ENCODE measurements at regions not wholly inside any gene's neighbourhood (a gene's known extent, or its start where the extent isn't known, plus 50 kb on each side); places are given as distances from the start of the nearest gene placed in this dataset.

- POLR2A ChIA-PET, result no interaction called here
- Histone ChIP-seq H3K9me3 (ENCODE audit: control insufficient read depth, insufficient read depth, low read depth, low read length) (no peaks in the 10 kb centered on the region; the same call in 1 of the 2 replicates), H3K4me3 (ENCODE audit: low read depth, low read length) (no peak overlapping the region), H3K27ac (ENCODE audit: extremely low read depth, low read depth, low read length) (no peak overlapping the region), H3K4me1 (ENCODE audit: control insufficient read depth, insufficient read depth, low read length) (no peaks in the 10 kb centered on the region), H3K36me3 (ENCODE audit: control insufficient read depth in 2 of 2, insufficient read depth in 1 of 2, low read length in 2 of 2) (no peaks in the 10 kb centered on the region)
- TF ChIP-seq ZNF398 (tag by site-specific recombination; IDR thresholded peaks at IDR 0.05) (no peak), ZNF610 (tag by site-specific recombination; IDR thresholded peaks at IDR 0.05; ENCODE audit: borderline replicate concordance) (no peak), ZNF670 (tag by site-specific recombination; IDR thresholded peaks at IDR 0.05; ENCODE audit: low read depth) (no peak), PRDM10 (tag by site-specific recombination; IDR thresholded peaks at IDR 0.05) (no peak), ZNF2 (tag by site-specific recombination; IDR thresholded peaks at IDR 0.05) (no peak), ZNF16 (tag by site-specific recombination; IDR thresholded peaks at IDR 0.05; ENCODE audit: low read depth) (no peak), ZBTB48 (tag by site-specific recombination; IDR thresholded peaks at IDR 0.05) (no peak), BCL6B (tag by site-specific recombination; IDR thresholded peaks at IDR 0.05) (no peak), ZNF114 (tag by site-specific recombination; IDR thresholded peaks at IDR 0.05) (no peak), ZNF473 (tag by site-specific recombination; IDR thresholded peaks at IDR 0.05) (no peak), HOXA7 (CRISPR knock-in tag; IDR thresholded peaks at IDR 0.05; ENCODE audit: borderline replicate concordance) (no peak)
- CTCF ChIA-PET, result no interaction called here
Observed at GRCh38 chr5:98540056-98540455, 233.4 kb upstream of the RGMB start.

GRCh38 chr5:98541641-98542040, 231.8 kb upstream of the RGMB start:
- no peak overlapping the region for H3K4me3 ChIP-seq (ENCODE audit: low read depth, low read length)
- POLR2A ChIA-PET, result no interaction called here
- H3K36me3 ChIP-seq (ENCODE audit: control insufficient read depth in 2 of 2, insufficient read depth in 1 of 2, low read length in 2 of 2), result no peaks in the 10 kb centered on the region
- CTCF ChIA-PET, result interaction anchor here (0.7 kb wide), 2 partner anchors 121 to 310 kb away, joined by 3 read pairs; no protein-coding TSS in a partner anchor
- H3K27ac ChIP-seq (ENCODE audit: extremely low read depth, low read depth, low read length), result no peak overlapping the region
- no peaks in the 10 kb centered on the region for H3K4me1 ChIP-seq (ENCODE audit: control insufficient read depth, insufficient read depth, low read length)
- H3K9me3 ChIP-seq (ENCODE audit: control insufficient read depth, insufficient read depth, low read depth, low read length), result no peaks in the 10 kb centered on the region; the same call in 1 of the 2 replicates
- TF ChIP-seq SETDB1 (IDR thresholded peaks at IDR 0.05; ENCODE audit: insufficient read length, low read length) (peak; percentile 92), ZNF23 (tag by site-specific recombination; IDR thresholded peaks at IDR 0.05; ENCODE audit: borderline replicate concordance) (no peak), TRIM28 (IDR thresholded peaks at IDR 0.05; ENCODE audit: borderline replicate concordance, low read length) (peak; percentile 78; the same call in 1 of the 2 replicates), ZNF221 (tag by site-specific recombination; IDR thresholded peaks at IDR 0.05; ENCODE audit: borderline replicate concordance) (no peak), ZNF211 (tag by site-specific recombination; IDR thresholded peaks at IDR 0.05; ENCODE audit: low read depth) (no peak), KLF17 (tag by site-specific recombination; IDR thresholded peaks at IDR 0.05) (no peak), HIC1 (tag by site-specific recombination; IDR thresholded peaks at IDR 0.05) (no peak), ZNF488 (tag by site-specific recombination; IDR thresholded peaks at IDR 0.05) (no peak), ZNF155 (tag by site-specific recombination; IDR thresholded peaks at IDR 0.05) (no peak), ZSCAN5A (tag by site-specific recombination; IDR thresholded peaks at IDR 0.05) (no peak), ZNF777 (tag by site-specific recombination; IDR thresholded peaks at IDR 0.05; ENCODE audit: borderline replicate concordance) (no peak), ZNF529 (tag by site-specific recombination; IDR thresholded peaks at IDR 0.05; ENCODE audit: insufficient replicate concordance) (peak; percentile 89)
